Kidney epithelial cell (primary cell): ENCODE measurements at regions not wholly inside any gene's neighbourhood (a gene's known extent, or its start where the extent isn't known, plus 50 kb on each side); places are given as distances from the start of the nearest gene placed in this dataset.

Experiments used
- DNase-seq: peaks from one replicate; pipeline ENCODE4 v3.0.0-alpha.2; 2010; ENCODE audit warnings: low read depth
- H3K27me3 ChIP-seq: 2 replicates; pipeline ENCODE4 v1.6.0; 2011; ENCODE audit warnings: low read length; ENCODE audit not compliant: control insufficient read depth, insufficient read depth
- H3K36me3 ChIP-seq: 2 replicates; pipeline ENCODE4 v1.5.1; 2011; ENCODE audit warnings: low read length; ENCODE audit not compliant: control insufficient read depth, insufficient read depth
- H3K4me3 ChIP-seq: 2 replicates; pipeline ENCODE4 v1.5.1; 2011; ENCODE audit warnings: low read depth, mild to moderate bottlenecking, control low read depth, low read length
- CTCF ChIP-seq: IDR thresholded peaks from 2 replicates; pipeline ENCODE4 v1.5.1; 2011; ENCODE audit warnings: mild to moderate bottlenecking, moderate library complexity, low read length, control low read depth, inconsistent platforms; ENCODE audit not compliant: insufficient read depth, poor library complexity, severe bottlenecking

GRCh38 chr21:23858878-23859277 is 1748.4 kb downstream of the MRPL39 start:
- DNase-seq, result no peak
- TF ChIP-seq CTCF, result no peak
- no peak overlapping the region for H3K4me3 ChIP-seq
- H3K36me3 ChIP-seq, result no peaks in the 10 kb centered on the region
- no peaks in the 10 kb centered on the region for H3K27me3 ChIP-seq

GRCh38 chr21:23853796-23854379 is 1753.4 kb downstream of the MRPL39 start:
- peak; percentile 28 for TF ChIP-seq CTCF
- no peaks in the 10 kb centered on the region for H3K27me3 ChIP-seq
- H3K36me3 ChIP-seq, result no peaks in the 10 kb centered on the region
- H3K4me3 ChIP-seq, result no peak overlapping the region
- DNase-seq, result no peak

GRCh38 chr21:23837564-23837963 is 1769.7 kb downstream of the MRPL39 start:
- Histone ChIP-seq H3K36me3 (no peaks in the 10 kb centered on the region), H3K27me3 (no peaks in the 10 kb centered on the region), H3K4me3 (no peak overlapping the region)
- no peak for TF ChIP-seq CTCF
- no peak for DNase-seq

GRCh38 chr21:23822760-23823159 is 1784.5 kb downstream of the MRPL39 start:
- no peak overlapping the region for H3K4me3 ChIP-seq
- TF ChIP-seq CTCF, result no peak

GRCh38 chr21:23817337-23817736 is 1789.9 kb downstream of the MRPL39 start:
- H3K4me3 ChIP-seq, result no peak overlapping the region
- no peaks in the 10 kb centered on the region for H3K27me3 ChIP-seq
- no peak for DNase-seq
- no peak for TF ChIP-seq CTCF
- H3K36me3 ChIP-seq, result no peaks in the 10 kb centered on the region

More at GRCh38 chr21:23822760-23823159, 1784.5 kb downstream of the MRPL39 start:
- Histone ChIP-seq H3K36me3 (no peaks in the 10 kb centered on the region), H3K27me3 (no peaks in the 10 kb centered on the region)
- DNase-seq, result no peak

- Histone ChIP-seq H3K36me3 (no peaks in the 10 kb centered on the region), H3K4me3 (no peak overlapping the region), H3K27me3 (no peaks in the 10 kb centered on the region)
- no peak for TF ChIP-seq CTCF
- no peak for DNase-seq
These were observed 1794.8 kb downstream of the MRPL39 start for GRCh38 chr21:23812485-23812884.
